Liver (tissue), 3 donors: ENCODE measurements at regions not wholly inside any gene's neighbourhood (a gene's known extent, or its start where the extent isn't known, plus 50 kb on each side); places are given as distances from the start of the nearest gene placed in this dataset.

ENCODE experiments used
- ATF3 ChIP-seq: IDR thresholded peaks from 2 replicates; pipeline ENCODE4 v1.6.1; 2016; ENCODE audit warnings: antibody characterized with exemption
- JUND ChIP-seq, 2 donors: IDR thresholded peaks; 2 replicates each; pipeline ENCODE4 v1.6.1; 2016; ENCODE audit warnings: antibody characterized with exemption in 2 of 2
- RAD21 ChIP-seq, 2 donors: IDR thresholded peaks; 2 replicates each; pipeline ENCODE4 v1.6.1; 2016; ENCODE audit warnings: antibody characterized with exemption in 2 of 2, mild to moderate bottlenecking in 2 of 2
- SP1 ChIP-seq: IDR thresholded peaks from 2 replicates; pipeline ENCODE4 v1.6.1; 2018; ENCODE audit warnings: antibody characterized with exemption, mild to moderate bottlenecking
- TF ChIP-seq, protein P1 (sequence below): fragments of 150-350 bp; IDR thresholded peaks from 2 replicates; pipeline ENCODE4 v1.5.1; 2017; ENCODE audit warnings: improper control_type of control experiment, low read depth, low read length; ENCODE audit not compliant: missing input control
- TF ChIP-seq, protein P2 (sequence below): IDR thresholded peaks from 2 replicates; pipeline ENCODE4 v1.6.1; 2016; ENCODE audit warnings: antibody characterized with exemption, mild to moderate bottlenecking
- TF ChIP-seq, protein P3 (sequence below): IDR thresholded peaks from 2 replicates; pipeline ENCODE4 v1.6.1; 2016; ENCODE audit warnings: antibody characterized with exemption
- donor health status: healthy.
- donor health status: healthy.

DNA sequence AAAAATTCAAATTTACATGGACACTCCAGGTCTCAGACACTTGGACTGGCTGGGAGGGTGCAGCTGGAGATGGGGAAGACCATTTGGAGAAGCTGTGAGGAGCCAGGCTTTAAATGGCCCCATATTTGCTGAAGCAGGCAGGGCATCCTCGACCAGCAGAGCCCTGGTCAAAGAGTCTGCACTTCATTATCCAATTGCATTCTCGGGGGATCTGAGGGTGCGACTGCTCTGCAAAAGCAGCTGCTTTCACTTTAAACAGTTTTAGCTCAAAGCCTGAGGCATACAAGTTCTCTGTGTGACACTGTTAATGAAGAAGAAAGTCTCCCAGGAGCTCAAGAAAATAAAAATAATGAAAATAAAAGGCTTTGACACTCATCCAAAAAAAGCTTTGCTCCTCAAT lies 98.0 kb upstream of the SLC25A36 start:
- TF ChIP-seq, protein P1, sequence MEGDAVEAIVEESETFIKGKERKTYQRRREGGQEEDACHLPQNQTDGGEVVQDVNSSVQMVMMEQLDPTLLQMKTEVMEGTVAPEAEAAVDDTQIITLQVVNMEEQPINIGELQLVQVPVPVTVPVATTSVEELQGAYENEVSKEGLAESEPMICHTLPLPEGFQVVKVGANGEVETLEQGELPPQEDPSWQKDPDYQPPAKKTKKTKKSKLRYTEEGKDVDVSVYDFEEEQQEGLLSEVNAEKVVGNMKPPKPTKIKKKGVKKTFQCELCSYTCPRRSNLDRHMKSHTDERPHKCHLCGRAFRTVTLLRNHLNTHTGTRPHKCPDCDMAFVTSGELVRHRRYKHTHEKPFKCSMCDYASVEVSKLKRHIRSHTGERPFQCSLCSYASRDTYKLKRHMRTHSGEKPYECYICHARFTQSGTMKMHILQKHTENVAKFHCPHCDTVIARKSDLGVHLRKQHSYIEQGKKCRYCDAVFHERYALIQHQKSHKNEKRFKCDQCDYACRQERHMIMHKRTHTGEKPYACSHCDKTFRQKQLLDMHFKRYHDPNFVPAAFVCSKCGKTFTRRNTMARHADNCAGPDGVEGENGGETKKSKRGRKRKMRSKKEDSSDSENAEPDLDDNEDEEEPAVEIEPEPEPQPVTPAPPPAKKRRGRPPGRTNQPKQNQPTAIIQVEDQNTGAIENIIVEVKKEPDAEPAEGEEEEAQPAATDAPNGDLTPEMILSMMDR, result no peak
- TF ChIP-seq, protein P2, sequence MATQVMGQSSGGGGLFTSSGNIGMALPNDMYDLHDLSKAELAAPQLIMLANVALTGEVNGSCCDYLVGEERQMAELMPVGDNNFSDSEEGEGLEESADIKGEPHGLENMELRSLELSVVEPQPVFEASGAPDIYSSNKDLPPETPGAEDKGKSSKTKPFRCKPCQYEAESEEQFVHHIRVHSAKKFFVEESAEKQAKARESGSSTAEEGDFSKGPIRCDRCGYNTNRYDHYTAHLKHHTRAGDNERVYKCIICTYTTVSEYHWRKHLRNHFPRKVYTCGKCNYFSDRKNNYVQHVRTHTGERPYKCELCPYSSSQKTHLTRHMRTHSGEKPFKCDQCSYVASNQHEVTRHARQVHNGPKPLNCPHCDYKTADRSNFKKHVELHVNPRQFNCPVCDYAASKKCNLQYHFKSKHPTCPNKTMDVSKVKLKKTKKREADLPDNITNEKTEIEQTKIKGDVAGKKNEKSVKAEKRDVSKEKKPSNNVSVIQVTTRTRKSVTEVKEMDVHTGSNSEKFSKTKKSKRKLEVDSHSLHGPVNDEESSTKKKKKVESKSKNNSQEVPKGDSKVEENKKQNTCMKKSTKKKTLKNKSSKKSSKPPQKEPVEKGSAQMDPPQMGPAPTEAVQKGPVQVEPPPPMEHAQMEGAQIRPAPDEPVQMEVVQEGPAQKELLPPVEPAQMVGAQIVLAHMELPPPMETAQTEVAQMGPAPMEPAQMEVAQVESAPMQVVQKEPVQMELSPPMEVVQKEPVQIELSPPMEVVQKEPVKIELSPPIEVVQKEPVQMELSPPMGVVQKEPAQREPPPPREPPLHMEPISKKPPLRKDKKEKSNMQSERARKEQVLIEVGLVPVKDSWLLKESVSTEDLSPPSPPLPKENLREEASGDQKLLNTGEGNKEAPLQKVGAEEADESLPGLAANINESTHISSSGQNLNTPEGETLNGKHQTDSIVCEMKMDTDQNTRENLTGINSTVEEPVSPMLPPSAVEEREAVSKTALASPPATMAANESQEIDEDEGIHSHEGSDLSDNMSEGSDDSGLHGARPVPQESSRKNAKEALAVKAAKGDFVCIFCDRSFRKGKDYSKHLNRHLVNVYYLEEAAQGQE, result no peak
- TF ChIP-seq RAD21 (IDR thresholded peaks at IDR 0.05) (no peak), ATF3 (no peak), JUND (IDR thresholded peaks at IDR 0.05) (no peak), SP1 (no peak)
- TF ChIP-seq, protein P3, sequence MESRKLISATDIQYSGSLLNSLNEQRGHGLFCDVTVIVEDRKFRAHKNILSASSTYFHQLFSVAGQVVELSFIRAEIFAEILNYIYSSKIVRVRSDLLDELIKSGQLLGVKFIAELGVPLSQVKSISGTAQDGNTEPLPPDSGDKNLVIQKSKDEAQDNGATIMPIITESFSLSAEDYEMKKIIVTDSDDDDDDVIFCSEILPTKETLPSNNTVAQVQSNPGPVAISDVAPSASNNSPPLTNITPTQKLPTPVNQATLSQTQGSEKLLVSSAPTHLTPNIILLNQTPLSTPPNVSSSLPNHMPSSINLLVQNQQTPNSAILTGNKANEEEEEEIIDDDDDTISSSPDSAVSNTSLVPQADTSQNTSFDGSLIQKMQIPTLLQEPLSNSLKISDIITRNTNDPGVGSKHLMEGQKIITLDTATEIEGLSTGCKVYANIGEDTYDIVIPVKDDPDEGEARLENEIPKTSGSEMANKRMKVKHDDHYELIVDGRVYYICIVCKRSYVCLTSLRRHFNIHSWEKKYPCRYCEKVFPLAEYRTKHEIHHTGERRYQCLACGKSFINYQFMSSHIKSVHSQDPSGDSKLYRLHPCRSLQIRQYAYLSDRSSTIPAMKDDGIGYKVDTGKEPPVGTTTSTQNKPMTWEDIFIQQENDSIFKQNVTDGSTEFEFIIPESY, result no peak
